IPS-NIHi7 (cell line): ENCODE measurements at regions not wholly inside any gene's neighbourhood (a gene's known extent, or its start where the extent isn't known, plus 50 kb on each side); places are given as distances from the start of the nearest gene placed in this dataset.
A peak's percentile ranks its signal among the peaks of the same experiment; 100 is the strongest.
"Not testable (repeated sequence)": the region's sequence is repeated elsewhere in the genome, so short reads cannot be mapped to it uniquely, and the experiment has no call there.

Experiments used
- DNase-seq: peaks from one replicate; pipeline ENCODE4 v3.0.0; 2012; ENCODE audit warnings: mixed read lengths; ENCODE audit errors: extremely low spot score

- DNase-seq, result no peak
Measured at GRCh38 chr2:217001740-217002139, 141.9 kb upstream of the TNP1 start.

- no peak for DNase-seq
Measured at GRCh38 chr2:217000406-217000805, 140.5 kb upstream of the TNP1 start.

GRCh38 chr2:216996279-216996845, 136.5 kb upstream of the TNP1 start:
- no peak for DNase-seq

GRCh38 chr2:216994353-216994854, 134.5 kb upstream of the TNP1 start:
- DNase-seq, result no peak

- DNase-seq, result no peak
Measured at GRCh38 chr2:216992056-216992675, 132.3 kb upstream of the TNP1 start.

- DNase-seq, result no peak
Measured at GRCh38 chr2:216991563-216991962, 131.7 kb upstream of the TNP1 start.

- no peak for DNase-seq
Measured at GRCh38 chr2:216989340-216990129, 129.7 kb upstream of the TNP1 start.

GRCh38 chr2:216987252-216987821, 127.5 kb upstream of the TNP1 start:
- DNase-seq, result no peak

GRCh38 chr2:216985658-216986141, 125.8 kb upstream of the TNP1 start:
- peak; percentile 56 for DNase-seq

- no peak for DNase-seq
Measured at GRCh38 chr2:216984937-216985336, 125.1 kb upstream of the TNP1 start.

- DNase-seq, result not testable (repeated sequence)
Measured at GRCh38 chr2:216981951-216982350, 122.1 kb upstream of the TNP1 start.

GRCh38 chr2:216980510-216980909, 120.6 kb upstream of the TNP1 start:
- DNase-seq, result not testable (repeated sequence)

- no peak for DNase-seq
Measured at GRCh38 chr2:216974321-216975302, 114.7 kb upstream of the TNP1 start.

GRCh38 chr2:216971593-216971992, 111.7 kb upstream of the TNP1 start:
- no peak for DNase-seq

- no peak for DNase-seq
Measured at GRCh38 chr2:216970359-216970915, 110.6 kb upstream of the TNP1 start.

GRCh38 chr2:216967889-216968288, 108.0 kb upstream of the TNP1 start:
- DNase-seq, result no peak

- DNase-seq, result no peak
Measured at GRCh38 chr2:216960671-216961268, 100.9 kb upstream of the TNP1 start.

GRCh38 chr2:216959433-216959832, 99.6 kb upstream of the TNP1 start:
- no peak for DNase-seq

GRCh38 chr2:216956820-216957493, 97.1 kb upstream of the TNP1 start:
- DNase-seq, result no peak

- no peak for DNase-seq
Measured at GRCh38 chr2:216951171-216951570, 91.3 kb upstream of the TNP1 start.
